GM12891 (cell line): ENCODE measurements at regions not wholly inside any gene's neighbourhood (a gene's known extent, or its start where the extent isn't known, plus 50 kb on each side); places are given as distances from the start of the nearest gene placed in this dataset.
"Not testable (repeated sequence)": the region's sequence is repeated elsewhere in the genome, so short reads cannot be mapped to it uniquely, and the experiment has no call there.

Experiments used
- DNase-seq: peaks from one replicate; pipeline ENCODE4 v3.0.0; 2011; ENCODE audit warnings: low spot score; ENCODE audit not compliant: insufficient read length
- FAIRE-seq: peaks from 2 replicates; lab custom pipeline; 2011; peaks lifted over from hg19 to GRCh38; lab: Jason Lieb, UNC
- PAX5 ChIP-seq: IDR thresholded peaks from 2 replicates; pipeline ENCODE4 v1.6.1; 2011; ENCODE audit warnings: low read length, moderate library complexity, mild to moderate bottlenecking; ENCODE audit not compliant: insufficient read depth, severe bottlenecking
- POLR2A ChIP-seq: IDR thresholded peaks from 2 replicates; pipeline ENCODE4 v1.6.1; 2011; ENCODE audit warnings: low read depth, low read length, control low read depth
- POLR2AphosphoS5 ChIP-seq: IDR thresholded peaks from 2 replicates; pipeline ENCODE4 v1.6.1; 2011; ENCODE audit warnings: low read depth, low read length, control low read depth
- POU2F2 ChIP-seq: IDR thresholded peaks from 2 replicates; pipeline ENCODE4 v1.6.1; 2011; ENCODE audit warnings: low read depth, mild to moderate bottlenecking, control low read depth, low read length, moderate library complexity
- SPI1 ChIP-seq: IDR thresholded peaks from 2 replicates; pipeline ENCODE4 v1.6.1; 2011; ENCODE audit warnings: low read depth, low read length, control low read depth
- TAF1 ChIP-seq: IDR thresholded peaks from 2 replicates; pipeline ENCODE4 v1.6.1; 2011; ENCODE audit warnings: low read depth, low read length, control low read depth

- TF ChIP-seq PAX5 (no peak), POLR2A (no peak), POU2F2 (no peak), SPI1 (no peak), POLR2AphosphoS5 (no peak), TAF1 (no peak)
- no peak for FAIRE-seq
- DNase-seq: no peak
Measured at GRCh38 chr3:21017115-21017852, 733.7 kb downstream of the ZNF385D start.

DNA sequence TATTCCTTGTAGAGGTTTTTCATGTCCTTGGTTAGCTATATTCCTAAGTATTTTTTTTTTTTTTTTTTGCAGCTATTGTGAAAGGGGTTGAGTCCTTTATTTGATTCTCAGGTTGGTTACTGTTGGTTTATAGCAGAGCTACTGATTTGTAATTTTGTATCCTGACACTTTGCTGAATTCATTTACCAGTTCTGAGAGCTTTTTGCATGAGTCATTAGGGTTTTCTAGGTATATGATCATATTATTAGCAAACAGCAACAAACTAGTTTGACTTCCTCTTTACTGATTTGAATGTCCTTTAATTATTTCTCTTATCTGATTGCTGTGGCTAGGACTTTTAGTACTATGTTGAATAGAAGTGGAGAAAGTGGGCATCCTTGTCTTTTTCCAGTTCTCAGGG lies 737.4 kb downstream of the ZNF385D start:
- TF ChIP-seq POLR2AphosphoS5: no peak
- no peak for TF ChIP-seq POU2F2
- no peak for TF ChIP-seq POLR2A
- TF ChIP-seq SPI1: no peak
- TF ChIP-seq PAX5: no peak
- no peak for TF ChIP-seq TAF1
- FAIRE-seq: no peak
- no peak for DNase-seq

- no peak for DNase-seq
- TF ChIP-seq SPI1: no peak
- no peak for TF ChIP-seq POLR2A
- TF ChIP-seq POLR2AphosphoS5: no peak
- TF ChIP-seq POU2F2: no peak
- TF ChIP-seq TAF1: no peak
- TF ChIP-seq PAX5: no peak
- FAIRE-seq: no peak
Measured at GRCh38 chr3:20999661-21000060, 751.3 kb downstream of the ZNF385D start.

DNA sequence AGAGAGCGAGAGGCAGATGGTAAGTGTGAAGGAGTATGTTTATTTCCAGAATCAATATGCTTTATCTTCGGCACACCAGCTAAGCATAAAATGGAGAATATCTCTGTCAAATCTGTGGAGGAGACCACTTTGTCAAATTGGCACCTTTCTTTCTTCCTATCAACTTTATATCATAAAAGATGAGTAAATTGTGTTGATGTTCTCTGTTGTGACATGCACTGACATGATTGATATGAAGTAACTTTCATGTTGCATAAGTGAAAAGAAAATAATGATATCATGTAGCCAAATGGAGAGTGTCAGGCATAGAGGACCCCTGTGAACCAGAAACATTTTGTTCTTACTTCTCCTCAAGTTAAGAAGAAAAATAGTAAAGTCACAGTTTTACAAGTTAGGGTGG lies 753.8 kb downstream of the ZNF385D start:
- TF ChIP-seq POLR2AphosphoS5 (no peak), TAF1 (no peak), POLR2A (no peak), PAX5 (no peak), SPI1 (no peak), POU2F2 (no peak)
- FAIRE-seq: no peak
- DNase-seq: no peak

- TF ChIP-seq POLR2AphosphoS5 (no peak), TAF1 (no peak), POU2F2 (no peak), SPI1 (no peak), PAX5 (no peak), POLR2A (no peak)
- FAIRE-seq (no peak), DNase-seq (no peak)
Measured at GRCh38 chr3:20990896-20991295, 760.1 kb downstream of the ZNF385D start.

DNA sequence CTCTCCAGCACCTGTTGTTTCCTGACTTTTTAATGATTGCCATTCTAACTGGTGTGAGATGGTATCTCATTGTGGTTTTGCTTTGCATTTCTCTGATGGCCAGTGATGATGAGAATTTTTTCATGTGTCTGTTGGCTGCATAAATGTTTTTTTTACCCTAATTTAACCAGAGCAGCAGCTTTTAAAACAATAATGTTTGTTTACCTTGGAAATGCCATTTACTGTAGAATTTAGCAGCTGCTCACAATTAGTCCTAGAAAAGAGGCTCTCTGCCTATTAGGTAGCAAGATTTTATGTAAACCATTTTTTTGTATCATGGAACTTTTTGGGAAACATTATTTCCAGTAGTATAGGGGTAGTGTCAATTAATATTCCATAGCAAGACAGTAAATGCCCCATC lies 761.4 kb downstream of the ZNF385D start:
- DNase-seq: not testable (repeated sequence)

DNA sequence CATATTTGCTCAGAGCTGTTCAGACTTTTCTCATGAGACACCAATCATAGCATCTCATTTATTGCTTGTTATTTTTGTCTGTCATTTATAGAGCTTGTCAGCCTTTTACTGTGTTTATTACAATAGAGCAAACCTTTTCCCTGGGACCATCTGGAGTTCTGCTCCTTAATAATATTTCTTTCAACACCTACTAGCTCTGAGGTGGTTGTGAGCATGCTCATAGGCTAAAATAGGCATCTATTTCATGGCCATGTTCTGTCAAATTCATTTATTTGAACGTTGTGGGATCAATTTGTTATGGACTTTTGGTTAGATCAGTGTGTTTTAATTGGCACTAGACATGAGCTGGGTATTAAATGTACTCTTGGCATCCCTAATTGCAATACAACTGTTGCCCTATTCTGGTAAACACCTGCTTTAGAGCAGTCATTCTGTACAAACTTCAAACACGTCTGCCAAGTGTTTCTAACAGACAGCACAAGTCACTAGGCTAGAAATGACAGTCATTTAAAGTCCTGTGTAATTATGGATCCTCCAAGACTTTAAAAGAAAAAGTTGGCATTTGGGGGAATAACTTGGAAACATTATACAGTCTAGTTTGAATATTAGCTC lies 766.3 kb downstream of the ZNF385D start:
- DNase-seq: no peak
- TF ChIP-seq POLR2AphosphoS5 (no peak), POU2F2 (no peak), TAF1 (no peak), PAX5 (no peak), SPI1 (no peak)
- no peak for FAIRE-seq

More for the DNA sequence above, 761.4 kb downstream of the ZNF385D start:
- not testable (repeated sequence) for FAIRE-seq

- no peak for DNase-seq
- FAIRE-seq: no peak
- TF ChIP-seq POLR2AphosphoS5: no peak
- no peak for TF ChIP-seq TAF1
- no peak for TF ChIP-seq POLR2A
- TF ChIP-seq PAX5: no peak
- TF ChIP-seq POU2F2: no peak
- TF ChIP-seq SPI1: no peak
Measured at GRCh38 chr3:20975188-20975651, 775.8 kb downstream of the ZNF385D start.

- FAIRE-seq: no peak
- no peak for DNase-seq
- no peak for TF ChIP-seq POU2F2
- TF ChIP-seq SPI1: no peak
- no peak for TF ChIP-seq PAX5
- TF ChIP-seq POLR2AphosphoS5: no peak
- no peak for TF ChIP-seq TAF1
- TF ChIP-seq POLR2A: no peak
Measured at GRCh38 chr3:20974396-20974795, 776.6 kb downstream of the ZNF385D start.

DNA sequence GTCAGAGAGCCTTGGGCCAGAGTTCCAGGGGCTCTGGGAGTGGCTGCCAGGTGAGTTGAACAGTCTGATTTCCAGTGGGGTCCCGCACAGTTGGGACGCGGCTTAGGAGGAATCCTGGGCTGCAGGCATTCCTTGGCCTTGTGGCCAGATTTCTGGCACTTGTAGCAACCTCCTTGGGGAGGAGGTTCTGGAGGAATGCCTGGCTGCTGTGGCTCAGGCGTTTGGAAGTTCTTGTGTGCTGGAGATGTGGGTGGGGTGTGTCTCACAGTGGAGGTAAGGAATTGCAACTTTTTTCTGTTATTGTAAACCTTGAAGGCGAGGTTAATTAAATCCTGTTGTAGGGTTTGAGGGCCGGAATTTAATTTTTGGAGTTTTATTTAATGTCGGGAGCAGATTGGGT lies 780.2 kb downstream of the ZNF385D start:
- FAIRE-seq, DNase-seq: not testable (repeated sequence)

DNA sequence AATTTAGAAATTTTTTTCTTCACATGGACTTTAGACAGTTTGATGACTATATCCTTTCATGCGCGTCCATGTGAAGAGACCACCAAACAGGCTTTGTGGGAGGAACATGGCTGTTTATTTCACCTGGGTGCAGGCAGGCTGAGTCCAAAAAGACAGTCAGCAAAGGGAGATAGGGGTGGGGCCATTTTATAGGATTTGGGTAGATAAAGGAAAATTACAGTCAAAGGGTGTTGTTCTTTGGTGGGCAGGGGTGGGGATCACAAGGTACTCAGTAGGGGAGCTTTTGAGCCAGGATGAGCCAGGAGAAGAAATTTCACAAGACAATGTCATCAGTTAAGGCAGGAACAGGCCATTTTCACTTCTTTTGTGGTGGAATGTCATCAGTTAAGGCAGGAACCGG lies 781.5 kb upstream of the SGO1 start:
- DNase-seq, FAIRE-seq: not testable (repeated sequence)

DNA sequence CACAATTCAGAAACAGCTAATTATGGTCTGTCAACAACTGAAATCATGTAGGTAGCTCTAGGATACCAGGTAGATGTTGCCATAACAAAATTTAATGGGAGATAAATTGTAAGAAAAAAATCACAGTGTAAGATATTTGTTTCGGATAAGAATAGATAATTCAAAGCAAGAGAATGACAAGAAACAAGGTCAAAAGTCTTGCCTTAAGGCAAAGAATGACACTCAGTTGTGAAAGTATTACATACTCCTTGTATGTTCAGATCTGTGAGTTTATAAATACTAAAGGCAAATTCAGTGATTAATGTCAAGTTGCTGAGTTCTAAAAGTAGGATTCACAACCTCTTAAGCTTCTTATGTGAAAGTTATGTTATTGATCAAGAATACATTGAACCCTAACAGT lies 772.2 kb upstream of the SGO1 start:
- TF ChIP-seq POU2F2: no peak
- no peak for TF ChIP-seq SPI1
- TF ChIP-seq POLR2A: no peak
- no peak for TF ChIP-seq PAX5
- no peak for TF ChIP-seq TAF1
- no peak for TF ChIP-seq POLR2AphosphoS5
- no peak for DNase-seq
- no peak for FAIRE-seq
